Omental fat pad (tissue), 3 donors: ENCODE measurements at regions not wholly inside any gene's neighbourhood (a gene's known extent, or its start where the extent isn't known, plus 50 kb on each side); places are given as distances from the start of the nearest gene placed in this dataset.

Source experiments
- ATAC-seq: fragments of 150-250 bp; one replicate; pipeline ENCODE4 v1.9.1; 2016; ENCODE audit warnings: mild to moderate bottlenecking, moderate library complexity; ENCODE audit not compliant: low FRiP score
- DNase-seq: peaks from one replicate; pipeline ENCODE4 v3.0.0-alpha.2; 2019; ENCODE audit warnings: low spot score
- CTCF ChIP-seq, 3 donors: fragments of 450-650 bp; IDR thresholded peaks; one replicate each; pipeline ENCODE4 v1.5.1; 2016 to 2017; ENCODE audit warnings: antibody characterized with exemption in 3 of 3, mild to moderate bottlenecking in 3 of 3, moderate library complexity in 2 of 3

GRCh38 chr13:67827992-67828391, 597.9 kb upstream of the PCDH9 start:
- DNase-seq, result no peak
- TF ChIP-seq CTCF (IDR thresholded peaks at IDR 0.05), result no peak
- no peak for ATAC-seq

GRCh38 chr13:67821606-67822005, 591.5 kb upstream of the PCDH9 start:
- DNase-seq (no peak), ATAC-seq (no peak)
- TF ChIP-seq CTCF (IDR thresholded peaks at IDR 0.05), result no peak

- ATAC-seq (no peak), DNase-seq (no peak)
- no peak for TF ChIP-seq CTCF (IDR thresholded peaks at IDR 0.05)
These were observed 576.7 kb upstream of the PCDH9 start for GRCh38 chr13:67806796-67807195.

GRCh38 chr13:67803118-67803517, 573.0 kb upstream of the PCDH9 start:
- TF ChIP-seq CTCF (IDR thresholded peaks at IDR 0.05), result no peak
- DNase-seq, result no peak
- ATAC-seq, result no peak

- TF ChIP-seq CTCF (IDR thresholded peaks at IDR 0.05), result no peak
- ATAC-seq (no peak), DNase-seq (no peak)
These were observed 562.1 kb upstream of the PCDH9 start for GRCh38 chr13:67792151-67792676.

GRCh38 chr13:67791047-67791446, 560.9 kb upstream of the PCDH9 start:
- no peak for ATAC-seq
- no peak for DNase-seq
- TF ChIP-seq CTCF (IDR thresholded peaks at IDR 0.05), result no peak

GRCh38 chr13:67776151-67776550, 546.0 kb upstream of the PCDH9 start:
- TF ChIP-seq CTCF (IDR thresholded peaks at IDR 0.05), result no peak
- no peak for ATAC-seq
- DNase-seq, result no peak
